ENCODE measurements at regions not wholly inside any gene's neighbourhood (a gene's known extent, or its start where the extent isn't known, plus 50 kb on each side); places are given as distances from the start of the nearest gene placed in this dataset.

DNA sequence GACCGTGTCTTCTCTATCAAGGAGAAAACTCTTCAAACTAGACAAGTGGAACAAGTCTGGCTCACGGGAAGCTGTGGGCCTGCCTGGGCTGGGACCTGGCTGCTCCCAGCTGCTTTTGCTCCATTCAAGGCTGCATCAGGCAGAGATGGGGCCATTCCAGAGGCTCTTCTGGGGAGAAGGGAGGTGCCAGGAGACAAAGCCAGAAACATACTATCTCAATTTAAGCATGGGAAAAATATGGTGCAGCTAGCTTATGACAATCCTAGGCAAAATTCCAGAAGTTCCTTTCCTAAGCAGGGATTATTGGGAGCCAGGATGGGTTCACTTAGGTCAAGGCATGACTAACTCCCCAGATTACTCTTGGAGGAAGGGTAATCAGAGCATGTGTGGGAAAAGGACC is 90.8 kb upstream of the SLC2A1 start:
- TF ChIP-seq, protein P1, sequence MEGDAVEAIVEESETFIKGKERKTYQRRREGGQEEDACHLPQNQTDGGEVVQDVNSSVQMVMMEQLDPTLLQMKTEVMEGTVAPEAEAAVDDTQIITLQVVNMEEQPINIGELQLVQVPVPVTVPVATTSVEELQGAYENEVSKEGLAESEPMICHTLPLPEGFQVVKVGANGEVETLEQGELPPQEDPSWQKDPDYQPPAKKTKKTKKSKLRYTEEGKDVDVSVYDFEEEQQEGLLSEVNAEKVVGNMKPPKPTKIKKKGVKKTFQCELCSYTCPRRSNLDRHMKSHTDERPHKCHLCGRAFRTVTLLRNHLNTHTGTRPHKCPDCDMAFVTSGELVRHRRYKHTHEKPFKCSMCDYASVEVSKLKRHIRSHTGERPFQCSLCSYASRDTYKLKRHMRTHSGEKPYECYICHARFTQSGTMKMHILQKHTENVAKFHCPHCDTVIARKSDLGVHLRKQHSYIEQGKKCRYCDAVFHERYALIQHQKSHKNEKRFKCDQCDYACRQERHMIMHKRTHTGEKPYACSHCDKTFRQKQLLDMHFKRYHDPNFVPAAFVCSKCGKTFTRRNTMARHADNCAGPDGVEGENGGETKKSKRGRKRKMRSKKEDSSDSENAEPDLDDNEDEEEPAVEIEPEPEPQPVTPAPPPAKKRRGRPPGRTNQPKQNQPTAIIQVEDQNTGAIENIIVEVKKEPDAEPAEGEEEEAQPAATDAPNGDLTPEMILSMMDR (IDR thresholded peaks at IDR 0.05; ENCODE audit: low read depth, low read length): no peak
- no peak for DNase-seq (ENCODE audit: extremely low read depth, low read depth)

DNA sequence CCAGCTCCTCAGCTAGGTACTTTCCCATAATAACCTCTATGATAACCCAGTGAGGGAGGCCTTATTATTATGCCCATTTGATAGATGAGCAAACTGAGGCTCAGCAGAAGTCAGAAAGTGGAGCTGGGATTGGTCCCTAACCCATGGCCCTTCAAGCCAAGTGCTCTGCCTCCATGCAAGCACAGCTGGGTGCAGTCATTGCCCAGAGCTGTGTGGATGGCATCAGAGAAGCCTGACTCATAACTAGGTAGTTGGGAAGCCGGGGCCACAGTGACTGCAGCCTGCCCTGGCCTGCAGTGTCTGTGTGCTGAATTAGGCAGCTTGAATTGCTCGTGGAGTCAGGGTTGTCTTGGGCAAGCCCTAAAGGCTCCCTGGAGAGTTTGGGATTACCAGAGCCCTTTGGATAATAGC is 89.9 kb upstream of the SLC2A1 start:
- TF ChIP-seq, protein P1 (IDR thresholded peaks at IDR 0.05; ENCODE audit: low read depth, low read length): no peak
- no peak for DNase-seq (ENCODE audit: extremely low read depth, low read depth)

DNA sequence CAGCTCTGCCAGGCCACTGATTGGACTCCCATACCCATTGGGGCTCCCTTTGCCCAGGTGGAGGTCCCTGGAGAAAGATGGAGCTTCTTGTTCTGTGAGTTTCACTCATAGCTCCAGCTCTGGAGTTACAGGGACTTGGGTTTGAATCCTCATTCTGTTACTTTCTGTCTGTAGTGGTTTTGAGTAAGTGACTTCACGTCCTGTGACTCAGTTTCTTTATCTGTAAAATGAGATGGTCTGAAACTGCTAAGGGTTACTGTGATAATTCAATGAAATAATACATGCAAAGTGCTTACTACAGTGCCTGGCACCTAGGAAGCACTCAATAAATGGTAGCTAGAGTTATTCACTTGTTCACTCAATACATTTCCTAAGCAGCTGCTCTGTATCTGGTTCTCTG is 88.5 kb upstream of the SLC2A1 start:
- DNase-seq (ENCODE audit: extremely low read depth, low read depth): no peak
- TF ChIP-seq, protein P1 (IDR thresholded peaks at IDR 0.05; ENCODE audit: low read depth, low read length): no peak

DNA sequence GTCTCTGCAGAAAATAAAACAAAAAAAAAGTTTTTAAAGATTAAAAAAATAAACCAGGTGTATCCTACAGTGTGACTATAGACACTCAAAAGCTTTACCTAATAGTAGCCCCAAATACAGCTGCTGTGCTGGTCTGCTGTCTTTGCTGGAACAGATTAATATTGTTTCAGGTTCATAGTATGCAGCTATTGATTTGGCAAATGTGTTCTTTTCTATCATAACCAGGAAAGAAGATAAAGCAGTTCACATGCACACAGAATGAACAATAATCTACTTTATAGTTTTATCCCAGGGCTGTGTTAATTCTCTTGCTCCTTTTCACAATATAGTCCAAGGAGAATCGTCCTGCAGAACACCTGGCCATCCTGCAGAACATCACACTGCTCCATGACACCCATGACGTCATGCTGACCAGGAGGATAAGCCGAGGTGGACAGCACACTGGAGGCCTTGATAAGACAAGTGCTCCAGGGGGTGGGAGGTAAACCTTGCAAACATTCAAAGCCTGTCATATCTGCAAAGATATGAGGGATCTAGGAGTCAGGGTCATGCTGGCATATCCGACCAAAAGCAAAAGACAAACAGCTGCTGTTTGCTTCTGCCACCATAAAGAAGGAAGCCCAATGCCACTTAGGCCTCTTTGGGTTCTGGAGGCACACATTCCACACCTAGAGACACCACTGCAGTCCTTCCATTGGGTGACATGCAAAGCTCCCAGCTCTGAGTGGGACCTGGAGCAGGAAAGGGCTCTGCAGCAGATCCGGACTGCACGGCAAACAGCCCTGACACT is 86.1 kb upstream of the SLC2A1 start:
- TF ChIP-seq, protein P1 (IDR thresholded peaks at IDR 0.05; ENCODE audit: low read depth, low read length): no peak
- no peak for DNase-seq (ENCODE audit: extremely low read depth, low read depth)

DNA sequence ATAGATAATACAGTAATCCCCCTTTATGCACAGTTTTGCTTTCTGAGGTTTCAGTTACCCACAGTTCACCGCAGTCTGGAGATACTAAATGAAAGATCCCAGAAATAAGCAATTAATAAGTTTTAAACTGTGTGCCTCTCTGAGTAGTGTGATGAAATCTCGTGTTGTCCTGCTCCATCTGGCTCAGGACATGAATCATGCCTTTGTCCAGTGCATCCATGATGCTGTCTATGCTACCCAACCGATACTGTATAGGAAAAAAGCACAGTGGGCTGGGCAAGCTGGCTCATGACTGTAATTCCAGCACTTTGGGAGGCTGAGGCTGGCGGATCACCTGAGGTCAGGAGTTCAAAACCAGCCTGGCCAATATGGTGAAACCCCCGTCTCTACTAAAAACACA is 85.0 kb upstream of the SLC2A1 start:
- DNase-seq (ENCODE audit: extremely low read depth, low read depth): no peak

DNA sequence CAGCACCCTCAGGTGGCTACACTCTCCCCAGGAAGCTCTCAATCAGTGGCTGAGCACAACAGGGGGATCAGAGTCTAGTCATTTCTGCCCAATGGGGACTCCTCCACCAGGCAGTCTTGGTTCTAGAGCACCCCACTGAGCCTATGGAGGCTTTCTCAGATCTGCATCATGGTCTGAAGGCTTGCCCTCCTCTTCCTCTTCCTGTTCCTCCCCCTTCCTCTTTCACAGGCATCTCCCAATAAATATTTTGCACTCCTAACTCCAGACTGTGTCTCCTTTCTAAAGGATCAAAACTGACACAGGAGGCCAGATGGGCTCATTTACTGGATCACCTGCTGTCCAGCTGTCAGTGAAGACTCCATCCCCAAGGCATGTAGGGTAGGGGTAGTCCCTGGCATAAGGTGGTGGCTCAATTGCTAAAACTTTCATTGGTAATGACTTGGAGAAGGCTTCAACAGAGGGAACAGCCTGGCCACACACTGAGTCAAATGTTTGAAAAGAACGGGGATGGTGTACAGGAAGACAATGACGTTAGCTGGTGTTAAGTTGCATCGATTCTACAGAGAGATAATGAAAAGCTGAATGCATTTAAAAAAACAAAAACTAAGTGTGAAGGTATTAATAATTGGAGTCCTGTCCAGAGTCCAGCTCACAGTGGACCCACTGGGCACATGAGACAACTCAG is 84.2 kb upstream of the SLC2A1 start:
- DNase-seq (ENCODE audit: extremely low read depth, low read depth): no peak
- TF ChIP-seq, protein P1 (IDR thresholded peaks at IDR 0.05; ENCODE audit: low read depth, low read length): no peak

More for the DNA sequence above, 85.0 kb upstream of the SLC2A1 start:
- TF ChIP-seq, protein P1 (IDR thresholded peaks at IDR 0.05; ENCODE audit: low read depth, low read length): no peak

DNA sequence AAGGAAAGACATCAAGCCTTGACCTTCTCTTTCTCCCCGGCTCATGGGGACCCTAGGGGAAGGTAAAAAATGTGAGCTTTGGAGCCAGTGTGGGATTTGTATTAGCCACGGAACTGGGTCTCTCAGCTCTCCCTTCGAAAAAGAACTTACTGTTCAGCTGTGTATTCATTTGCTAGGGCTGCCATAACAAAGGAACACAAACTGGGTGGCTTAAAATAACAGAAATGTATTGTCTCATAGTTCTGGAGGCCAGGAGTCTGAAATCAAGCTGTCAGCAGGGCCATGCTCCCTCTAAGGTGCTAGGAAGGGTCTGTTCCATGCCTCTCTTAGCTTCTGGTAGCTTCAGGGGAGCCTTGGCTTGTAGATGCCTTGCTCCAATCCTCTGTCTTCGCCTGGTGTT is 83.5 kb upstream of the SLC2A1 start:
- no peak for DNase-seq (ENCODE audit: extremely low read depth, low read depth)
- TF ChIP-seq, protein P1 (IDR thresholded peaks at IDR 0.05; ENCODE audit: low read depth, low read length): no peak

All from AG09319 (cell line).